HUDEP-2 (cell line): ENCODE measurements at regions not wholly inside any gene's neighbourhood (a gene's known extent, or its start where the extent isn't known, plus 50 kb on each side); places are given as distances from the start of the nearest gene placed in this dataset.
A peak's percentile ranks its signal among the peaks of the same experiment; 100 is the strongest.
"Not testable (repeated sequence)": the region's sequence is repeated elsewhere in the genome, so short reads cannot be mapped to it uniquely, and the experiment has no call there.

Experiments used
- DNase-seq, 76 experiments: peaks; one replicate each; lab custom pipeline; 2025; ENCODE audit not compliant: unreplicated experiment in 76 of 76; lab: John Stamatoyannopoulos, UW

DNA sequence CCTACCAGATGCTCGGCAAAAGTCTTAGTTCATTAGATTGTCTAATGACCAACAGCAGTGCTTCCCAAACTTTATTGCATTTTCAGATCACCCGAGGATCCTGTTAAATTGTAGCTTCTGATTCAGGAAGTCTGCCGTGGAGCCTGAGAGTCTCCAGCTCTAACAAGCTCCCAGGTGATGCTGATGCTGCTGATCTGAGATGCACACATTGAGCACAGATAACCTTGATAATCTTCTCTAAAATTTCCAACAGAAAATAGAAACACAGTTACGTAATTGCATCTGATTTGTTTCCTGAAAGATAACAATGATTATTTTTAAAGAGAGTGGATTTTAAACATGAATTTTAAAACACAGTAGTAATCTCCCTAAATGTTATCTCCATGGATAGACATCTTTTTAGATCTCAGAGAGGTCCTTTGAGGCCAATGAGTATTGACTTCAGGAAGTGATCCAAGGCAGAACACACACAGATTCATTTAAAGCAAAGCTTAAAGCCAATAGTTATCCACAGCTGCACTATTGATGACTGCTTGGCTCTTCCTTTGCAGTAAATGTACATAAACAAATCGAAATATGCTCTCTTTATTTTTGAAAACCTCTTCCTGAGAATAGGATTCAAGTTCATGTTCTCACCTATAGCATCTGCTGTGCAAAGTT is 122.8 kb upstream of the TNPO1 start:
- DNase-seq = no peak

DNA sequence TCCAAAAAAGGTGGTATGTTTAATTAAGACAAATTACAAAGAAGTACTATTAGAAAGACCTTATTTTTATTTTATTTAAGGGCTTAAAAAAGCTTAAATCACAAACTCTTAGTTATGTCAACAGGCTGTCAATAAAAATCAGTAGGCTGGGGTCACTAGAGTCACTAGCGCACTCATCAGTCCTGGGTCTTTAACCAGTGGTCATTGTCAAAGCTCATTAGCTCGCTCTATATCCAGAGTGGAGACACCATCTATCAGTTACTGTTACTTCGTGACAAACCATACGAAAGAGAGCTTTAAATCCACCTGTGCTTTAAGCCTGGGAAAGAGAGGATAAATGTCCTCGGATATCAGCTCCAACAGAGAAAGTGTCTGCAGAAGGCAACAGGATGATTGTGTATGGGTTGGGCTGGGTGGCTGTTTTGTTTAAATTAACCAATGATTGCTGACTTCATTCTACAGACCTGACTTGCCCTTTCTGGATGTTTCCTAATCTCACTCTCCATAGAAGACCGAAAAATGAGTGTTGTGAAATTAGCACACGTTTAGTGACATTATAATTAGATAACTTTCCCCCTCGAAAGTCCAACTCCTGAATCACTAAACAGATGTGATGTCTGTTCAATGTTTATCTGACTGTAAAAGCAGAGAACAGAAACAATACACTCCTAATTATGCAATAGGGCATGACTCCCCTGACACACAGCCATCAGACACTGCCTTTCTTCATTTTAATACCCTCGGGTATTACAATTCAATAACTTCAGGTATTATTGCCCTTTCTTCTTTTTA is 123.6 kb upstream of the TNPO1 start:
- no peak for DNase-seq

DNA sequence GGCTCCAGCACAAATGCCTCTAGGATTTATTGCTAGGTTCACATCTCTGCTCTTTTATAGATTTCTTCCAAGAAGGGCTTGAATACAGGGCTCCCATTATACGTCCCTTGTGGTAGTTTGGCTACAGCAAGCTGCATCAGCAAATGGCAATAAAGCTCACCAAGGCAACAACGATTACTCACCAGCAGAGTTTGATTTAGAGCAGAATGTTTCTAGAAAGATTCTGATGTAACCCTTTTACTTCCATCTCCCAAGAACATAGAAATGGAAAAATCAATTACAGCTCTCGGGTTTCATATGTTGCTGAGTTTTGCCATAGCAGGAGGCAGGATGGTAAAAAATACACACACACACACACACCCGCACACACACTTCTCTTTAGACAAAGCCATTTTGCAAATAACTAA is 124.2 kb upstream of the TNPO1 start:
- no peak for DNase-seq

DNA sequence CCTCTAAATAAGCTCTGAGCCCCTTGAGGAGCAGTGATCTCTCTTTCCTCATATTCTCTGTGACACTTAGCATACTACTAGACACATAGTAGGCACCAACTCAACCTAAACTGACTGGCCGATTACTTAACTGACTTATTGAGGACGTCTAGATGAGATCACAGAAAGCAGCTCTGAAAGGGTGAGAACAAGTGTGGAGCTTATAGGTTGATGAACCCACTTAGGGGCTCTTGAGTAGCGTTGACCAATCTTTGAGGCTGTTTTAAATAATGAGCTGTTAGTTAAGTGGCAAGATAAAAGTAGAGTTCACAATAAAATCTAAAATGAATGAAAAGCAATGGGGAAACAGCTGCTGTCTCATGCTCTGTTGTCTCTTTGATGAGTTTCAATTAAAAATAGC is 124.7 kb upstream of the TNPO1 start:
- no peak for DNase-seq

DNA sequence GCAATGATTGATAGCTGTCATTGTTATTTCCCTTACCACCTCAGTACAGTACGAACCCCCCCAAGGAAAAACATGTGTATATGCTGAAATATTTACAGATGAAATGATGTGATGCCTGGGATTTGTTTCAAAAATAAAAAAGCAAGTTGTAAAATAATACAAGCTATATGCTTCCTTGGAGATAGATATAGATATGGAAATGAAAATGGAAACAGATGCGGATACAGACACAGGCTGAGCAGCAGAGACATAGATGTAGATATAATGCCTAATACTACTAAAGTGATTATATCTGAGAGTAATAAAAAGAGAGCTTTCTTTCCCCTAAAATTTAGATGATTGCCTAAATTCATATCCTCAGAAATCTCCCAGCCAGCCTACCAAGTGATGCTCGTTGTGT is 127.5 kb upstream of the TNPO1 start:
- DNase-seq = no peak

DNA sequence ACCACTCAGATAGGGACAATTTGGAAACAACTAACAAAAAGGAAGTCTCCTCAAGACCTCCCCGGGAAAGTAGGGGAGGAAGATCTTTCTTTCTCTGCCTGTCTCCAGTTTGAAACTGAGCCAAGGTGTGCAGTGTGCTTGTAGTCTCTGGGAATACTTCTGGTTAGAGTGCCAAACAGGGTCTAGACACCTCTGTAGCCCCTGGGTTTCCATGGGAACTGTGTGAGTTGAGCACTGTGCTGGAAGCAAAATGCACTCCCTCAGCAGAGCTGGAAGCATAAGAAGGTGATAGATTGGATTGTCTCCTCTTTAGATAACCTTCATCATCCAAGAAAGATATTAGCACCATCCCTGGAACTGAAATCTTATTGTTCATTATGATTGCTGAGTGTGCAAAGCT is 129.2 kb upstream of the TNPO1 start:
- no peak for DNase-seq

DNA sequence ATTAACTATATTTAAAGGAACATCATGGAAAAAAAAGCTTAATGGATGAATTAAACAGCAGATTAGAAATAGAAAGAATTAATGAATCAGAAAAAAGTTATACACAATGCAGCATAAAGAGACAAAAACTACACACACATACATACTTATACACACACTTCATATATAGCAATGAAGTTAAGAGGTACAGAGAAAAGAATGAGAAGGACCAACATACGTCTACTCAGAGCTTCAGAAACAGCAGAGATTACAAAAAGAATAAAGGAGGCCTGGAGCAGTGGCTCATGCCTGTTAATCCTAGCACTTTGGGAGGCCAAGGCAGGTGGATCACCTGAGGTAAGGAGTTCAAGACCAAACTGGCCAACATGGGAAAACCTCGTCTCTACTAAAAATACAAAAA is 133.9 kb upstream of the TNPO1 start:
- no peak for DNase-seq

DNA sequence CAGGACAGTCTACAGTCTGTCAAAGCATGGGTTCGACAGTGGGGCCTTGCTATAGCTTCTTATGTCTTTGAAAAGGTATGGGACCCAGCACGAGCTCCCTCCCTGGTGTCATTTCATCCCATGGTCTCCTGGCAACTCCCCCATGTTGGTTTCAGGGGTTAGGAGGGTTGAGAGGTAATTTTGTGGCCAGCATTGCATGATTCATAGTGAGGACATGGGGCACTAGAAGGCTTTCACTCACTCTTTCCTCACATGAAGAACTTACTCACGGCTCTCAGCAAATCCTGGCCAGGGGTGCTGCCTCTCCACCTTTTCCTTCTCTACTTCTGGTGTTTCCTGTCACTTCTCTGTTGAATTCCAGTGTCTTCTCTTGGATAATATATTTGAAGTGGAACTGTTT is 134.7 kb upstream of the TNPO1 start:
- DNase-seq = no peak

DNA sequence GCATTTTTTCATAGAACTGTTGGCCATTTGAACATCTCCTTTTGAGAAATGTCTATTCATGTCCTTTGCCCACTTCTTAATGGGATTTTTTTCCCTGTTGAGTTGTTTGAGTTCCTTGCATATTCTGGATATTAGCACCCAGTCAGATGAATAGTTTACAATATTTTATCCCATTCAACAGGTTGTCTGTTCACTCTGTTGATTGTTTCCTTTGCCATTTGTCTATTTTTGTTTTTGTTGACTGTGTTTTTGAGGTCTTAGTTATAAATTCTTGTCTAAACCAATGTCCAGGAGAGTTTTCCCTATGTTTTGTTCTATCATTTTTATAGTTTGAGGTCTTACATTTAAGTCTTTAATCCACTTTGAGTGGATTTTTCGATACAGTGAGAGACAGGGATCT is 139.0 kb upstream of the TNPO1 start:
- DNase-seq = no peak

DNA sequence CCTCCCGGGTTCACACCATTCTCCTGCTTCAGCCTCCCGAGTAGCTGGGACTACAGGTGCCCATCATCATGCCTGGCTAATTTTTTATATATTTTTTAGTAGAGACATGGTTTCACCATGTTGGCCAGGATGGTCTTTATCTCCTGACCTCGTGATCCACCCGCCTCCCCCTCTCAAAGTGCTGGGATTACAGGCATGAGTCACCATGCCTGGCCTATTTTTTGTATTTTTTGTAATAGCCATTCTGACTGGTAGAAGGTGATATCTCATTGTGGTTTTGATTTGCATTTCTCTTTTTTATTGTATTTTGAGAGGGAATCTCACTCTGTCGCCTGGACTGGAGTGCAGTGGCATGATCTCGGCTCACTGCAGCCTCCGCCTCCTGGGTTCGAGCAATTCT is 139.6 kb upstream of the TNPO1 start:
- DNase-seq = not testable (repeated sequence)

DNA sequence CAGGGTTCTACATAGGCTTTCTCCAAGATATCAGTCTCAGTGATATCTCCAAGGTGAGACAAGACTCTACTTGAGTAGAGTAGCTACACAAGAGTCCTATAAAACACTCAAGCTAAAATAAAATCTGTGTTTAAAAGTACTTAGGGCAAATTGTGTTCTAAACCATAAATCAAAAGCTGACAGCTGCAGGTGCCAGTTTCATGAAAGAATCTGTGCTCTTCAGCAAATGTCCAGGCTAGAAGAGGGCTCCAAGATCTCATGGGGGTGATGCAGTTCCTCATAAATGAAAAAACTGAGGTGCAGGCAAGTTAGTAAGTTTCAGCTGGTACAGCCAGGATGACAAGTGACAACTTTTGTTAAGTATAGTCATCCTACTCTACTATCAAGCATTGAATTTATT is 142.8 kb upstream of the TNPO1 start:
- no peak for DNase-seq

DNA sequence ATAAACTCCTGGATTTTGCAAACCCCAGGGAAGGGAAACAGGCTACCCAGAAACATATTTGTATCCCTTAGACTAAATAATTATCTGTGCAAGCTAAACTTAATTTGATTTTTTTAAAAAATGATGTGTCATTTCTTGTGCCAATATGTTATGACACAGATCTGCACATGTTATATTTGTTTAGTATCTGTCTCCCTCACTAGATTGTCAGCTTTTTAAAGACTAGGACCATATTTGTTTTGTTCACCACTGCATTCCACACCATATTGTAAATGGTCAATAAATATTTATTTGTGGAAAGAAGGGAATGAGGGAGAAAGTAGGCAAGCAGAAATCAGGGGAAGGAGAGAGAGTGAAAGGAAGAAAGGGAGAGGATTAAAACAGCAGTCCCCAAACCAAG is 143.3 kb upstream of the TNPO1 start:
- DNase-seq = no peak

DNA sequence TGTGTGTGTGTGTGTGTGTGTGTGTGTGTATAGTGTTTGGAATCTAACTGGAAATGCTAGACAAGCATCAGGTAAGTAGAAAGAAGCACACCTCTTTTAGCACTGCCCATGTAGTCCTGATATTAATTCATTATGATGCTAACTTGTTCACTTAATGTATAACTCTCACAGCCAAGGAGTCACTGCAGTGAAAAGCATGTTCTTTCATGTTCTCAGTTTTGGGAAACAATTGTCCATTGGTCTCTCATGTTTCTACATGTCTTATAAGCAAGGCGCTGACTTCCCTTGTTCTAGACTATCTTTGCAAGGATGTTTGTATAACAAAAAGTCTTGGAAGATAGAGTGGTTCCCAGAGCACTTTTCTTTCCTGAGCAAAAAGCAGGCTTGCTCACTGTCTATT is 148.8 kb upstream of the TNPO1 start:
- peak in 1 of 76 experiments; percentile 0 for DNase-seq

DNA sequence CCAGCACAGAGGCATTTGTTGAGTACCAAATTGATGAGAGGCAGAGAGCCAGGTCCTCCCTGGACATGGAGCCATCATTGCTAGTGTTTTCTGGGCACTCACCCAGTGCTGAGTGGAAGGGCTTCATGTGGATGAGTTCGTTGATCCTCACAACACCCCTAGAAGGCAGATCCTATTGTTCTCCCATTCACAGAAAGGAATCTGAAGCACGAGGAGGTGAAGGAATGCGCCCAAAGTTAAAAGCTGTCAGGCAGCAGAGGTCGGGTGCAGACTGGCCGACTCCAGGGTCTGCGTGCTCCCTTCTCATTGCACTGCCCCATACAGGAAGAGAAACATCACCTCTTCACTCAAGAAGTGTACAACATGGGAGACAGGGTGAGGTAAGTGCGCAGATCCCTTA is 153.5 kb upstream of the TNPO1 start:
- no peak for DNase-seq

DNA sequence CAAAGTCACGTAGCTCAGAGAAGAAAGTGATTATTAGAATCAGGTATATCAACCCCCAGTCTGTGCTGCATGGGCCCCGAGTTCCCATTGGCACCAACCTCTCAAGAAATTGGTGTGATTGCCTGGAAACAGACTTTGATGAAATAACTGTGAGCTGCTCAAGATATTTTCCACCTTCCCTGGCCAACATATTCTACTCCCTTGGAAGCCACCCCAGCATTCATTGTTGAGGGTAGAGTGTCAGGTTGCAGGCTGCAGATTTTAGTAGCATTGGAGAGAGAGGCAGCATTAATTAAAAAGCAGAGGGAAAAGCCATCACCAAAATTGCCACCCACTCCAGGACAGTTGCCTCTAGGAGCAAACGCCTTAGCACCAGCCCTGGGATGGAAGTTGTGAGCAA is 154.2 kb upstream of the TNPO1 start:
- no peak for DNase-seq

DNA sequence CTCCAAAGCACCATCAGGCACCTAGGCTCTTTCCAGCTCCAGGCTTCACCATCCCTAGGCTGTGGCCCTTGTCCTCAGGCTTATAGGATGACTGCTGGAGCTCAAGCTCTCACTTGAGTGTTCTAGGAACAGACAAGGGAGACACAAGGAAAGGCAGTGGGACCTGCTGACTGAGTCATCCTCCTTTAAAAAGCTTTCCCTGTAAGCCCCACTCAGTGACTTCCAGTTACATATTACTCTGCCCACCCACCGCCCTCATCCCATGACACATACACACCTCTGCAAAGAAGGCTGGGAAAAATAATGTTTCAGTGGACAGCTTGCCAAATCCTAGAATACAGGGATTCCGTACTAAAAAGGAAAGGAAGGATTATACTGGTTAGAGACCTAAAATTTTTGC is 154.2 kb upstream of the ZNF366 start:
- no peak for DNase-seq

DNA sequence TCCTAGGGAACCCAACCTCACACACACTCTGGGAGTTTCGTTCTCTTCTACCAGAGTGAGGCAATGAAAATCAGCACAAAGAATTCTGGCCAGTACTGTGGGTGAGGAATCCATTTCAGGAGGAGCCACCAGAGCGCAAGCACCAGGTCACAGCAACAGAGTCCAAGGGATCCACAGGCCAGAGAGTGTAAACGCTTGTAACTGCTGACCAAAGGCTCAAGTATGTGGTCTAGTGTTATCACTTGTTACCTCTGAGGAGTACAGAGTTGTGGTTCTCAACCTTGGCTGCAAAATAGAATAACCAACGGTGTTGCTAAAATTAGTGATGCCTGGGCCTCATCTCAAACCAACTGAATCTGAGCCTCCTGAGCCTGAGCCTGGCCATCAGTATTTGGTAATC is 152.5 kb upstream of the ZNF366 start:
- DNase-seq = no peak

DNA sequence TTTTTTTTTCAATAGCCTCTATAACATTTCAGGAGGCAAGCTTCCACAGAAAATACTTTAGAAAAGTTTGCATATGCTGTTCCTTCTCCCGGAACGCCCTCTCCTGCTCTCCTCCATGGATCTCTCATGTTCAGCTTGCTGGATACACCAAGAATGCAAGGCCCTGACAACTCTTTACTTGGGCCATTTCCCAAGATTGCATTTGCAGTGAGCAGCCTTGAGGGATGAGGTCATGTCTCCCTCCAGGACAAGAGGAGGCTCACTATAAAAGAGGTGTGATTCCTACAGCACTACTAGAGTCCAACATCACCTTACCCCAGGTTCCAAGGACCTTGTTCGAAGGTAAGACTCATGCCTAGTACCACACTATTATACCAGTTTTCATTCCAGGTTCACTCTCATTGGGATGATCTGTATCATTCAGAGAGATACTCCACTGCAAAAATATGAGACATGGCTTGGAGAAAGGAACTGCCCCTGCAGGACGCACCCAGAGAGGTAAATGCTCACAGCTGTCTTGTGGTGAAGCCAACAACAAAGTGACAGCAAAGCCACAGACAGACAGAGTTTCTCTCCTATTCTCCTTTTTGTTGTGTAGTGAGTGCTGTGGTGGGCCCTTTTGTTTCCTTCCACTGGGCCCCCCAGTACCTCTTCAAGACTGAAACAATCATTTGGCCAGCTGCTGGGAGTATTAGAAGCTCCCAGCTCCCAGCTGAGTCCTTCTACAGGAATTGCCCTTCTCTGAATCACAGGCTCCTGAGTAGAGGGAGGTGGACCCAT is 151.7 kb upstream of the ZNF366 start:
- DNase-seq = no peak

DNA sequence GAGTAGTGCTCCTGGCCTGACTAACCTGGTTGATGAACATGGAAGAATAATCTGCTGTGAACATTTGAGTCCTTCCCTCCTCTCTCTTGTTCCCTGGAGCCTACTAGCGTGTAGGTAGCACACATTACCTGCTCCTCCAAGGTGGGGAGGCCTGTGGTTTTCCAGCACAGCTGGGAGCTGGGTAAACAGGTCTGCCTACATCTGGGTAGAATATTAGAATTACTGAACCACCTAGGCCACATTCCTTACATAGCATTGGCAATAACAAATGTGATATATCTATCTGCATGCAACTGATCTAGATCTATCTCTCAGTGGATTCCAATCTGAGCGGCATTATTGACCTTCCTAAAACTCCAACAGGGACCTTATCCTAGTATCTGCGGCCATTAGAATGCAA is 151.0 kb upstream of the ZNF366 start:
- no peak for DNase-seq

DNA sequence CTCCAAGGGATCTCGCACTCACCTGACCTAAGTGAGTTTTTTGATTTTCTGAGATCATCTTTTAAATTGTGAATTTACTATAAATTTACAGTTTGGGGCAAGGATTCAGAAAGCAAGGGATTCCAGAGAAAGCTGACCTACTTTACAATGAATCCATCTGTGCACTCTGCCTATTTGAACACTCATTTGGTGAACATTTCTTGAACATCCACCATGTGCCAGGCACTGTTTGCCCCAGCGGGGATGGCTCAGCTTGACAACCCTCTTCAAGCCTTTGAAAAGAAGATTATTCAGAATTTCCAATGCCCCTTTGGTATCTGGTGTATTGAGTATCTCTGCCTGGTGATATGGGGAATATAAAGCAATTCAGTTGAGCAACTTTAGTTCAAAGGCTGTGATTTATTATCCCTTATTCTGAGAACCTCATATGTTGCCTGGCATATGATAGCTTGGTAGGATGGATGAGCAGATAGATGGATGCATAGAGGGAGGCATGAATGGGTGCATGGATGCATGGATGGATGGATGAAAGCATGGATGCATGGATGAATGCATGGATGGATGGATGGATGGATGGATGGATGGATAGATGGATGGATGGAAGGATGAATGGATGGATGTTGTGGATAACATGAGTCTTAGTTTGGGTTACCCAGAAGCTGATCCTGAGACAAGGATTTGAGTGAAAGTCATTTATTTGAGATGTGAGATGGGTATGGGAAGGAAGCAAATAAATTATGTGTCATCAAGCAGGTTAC is 149.7 kb upstream of the ZNF366 start:
- no peak for DNase-seq

DNA sequence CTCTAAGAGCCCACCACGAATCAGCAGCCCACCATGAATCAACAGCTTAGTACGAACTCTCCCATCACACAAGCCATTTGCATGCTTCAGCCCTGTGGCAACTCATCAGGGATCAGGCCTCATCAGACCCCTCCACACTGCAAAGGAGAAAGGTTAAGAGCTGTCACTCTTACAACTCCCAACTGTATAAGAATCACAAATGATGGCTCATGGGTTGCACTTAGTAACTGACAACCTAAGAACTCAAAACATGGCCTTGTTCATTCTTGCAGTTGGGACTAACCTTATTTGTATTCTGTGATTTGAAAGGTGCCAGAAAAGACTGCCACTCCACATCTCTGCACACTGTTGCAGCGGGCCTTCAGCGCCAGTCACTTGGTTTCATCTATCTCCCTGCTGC is 149.1 kb upstream of the ZNF366 start:
- no peak for DNase-seq
